A549 (cell line): ENCODE measurements at regions not wholly inside any gene's neighbourhood (a gene's known extent, or its start where the extent isn't known, plus 50 kb on each side); places are given as distances from the start of the nearest gene placed in this dataset.
"Not testable (repeated sequence)": the region's sequence is repeated elsewhere in the genome, so short reads cannot be mapped to it uniquely, and the experiment has no call there.

ENCODE experiments used
- ATAC-seq, 2 experiments: fragments of 200-7000 bp in 1 of 2; fragments of >200 bp in 1 of 2; cut with Nextera tagmentation in 1 of 2; cut with Tn5 transposase in 1 of 2; 3 replicates each; pipeline versions ENCODE4 v1.8.0 to v1.9.1; 2018 to 2020; ENCODE audit warnings: mild to moderate bottlenecking in 1 of 2, moderate library complexity in 1 of 2
- CTCF ChIA-PET: fragments of 300-600 bp; sonication (Branson Sonifier 250); formaldehyde crosslinking; extraction: SDS; loops from one replicate; lab custom pipeline; 2021; ENCODE audit warnings: antibody characterized with exemption, inconsistent platforms; lab: Yijun Ruan, JAX
- POLR2A ChIA-PET: fragments of 350-600 bp; formaldehyde crosslinking; extraction: SDS; loops from one replicate; lab custom pipeline; 2021; ENCODE audit warnings: antibody characterized with exemption, inconsistent platforms; lab: Yijun Ruan, JAX
- DNase-seq, 2 experiments: peaks; one replicate each; pipeline versions ENCODE4 v3.0.0 to v3.0.0-alpha.2; 2011 to 2016; ENCODE audit warnings: low read depth in 1 of 2, low spot score in 1 of 2
- FAIRE-seq: peaks from 2 replicates; lab custom pipeline; 2011; peaks lifted over from hg19 to GRCh38; lab: Jason Lieb, UNC
- H3K27ac ChIP-seq, 2 experiments: fragments of >200 bp; sonication (Bioruptor Twin); formaldehyde crosslinking; 3 replicates each; pipeline ENCODE4 v1.5.1; 2016 to 2017
- H3K4me1 ChIP-seq: fragments of >200 bp; sonication (Bioruptor Twin); formaldehyde crosslinking; 3 replicates; pipeline ENCODE4 v1.6.1; 2016
- H3K4me2 ChIP-seq: fragments of >200 bp; sonication (Bioruptor Twin); formaldehyde crosslinking; 3 replicates; pipeline ENCODE4 v1.6.1; 2016
- H3K4me3 ChIP-seq: fragments of >200 bp; sonication (Bioruptor Twin); formaldehyde crosslinking; 3 replicates; pipeline ENCODE4 v1.5.1; 2016
- H3K9me3 ChIP-seq: fragments of >200 bp; sonication (Bioruptor Twin); formaldehyde crosslinking; 3 replicates; pipeline ENCODE4 v1.6.1; 2016
- BCL3 ChIP-seq: fragments of >200 bp; sonication (Bioruptor Twin); formaldehyde crosslinking; IDR thresholded peaks from 3 replicates; pipeline ENCODE4 v1.6.1; 2016
- CBX8 ChIP-seq: fragments of 200-600 bp; sonication (generic); IDR thresholded peaks from 2 replicates; pipeline ENCODE4 v1.6.1; 2016
- ESRRA ChIP-seq: fragments of 150-350 bp; IDR thresholded peaks from 2 replicates; pipeline ENCODE4 v1.6.1; 2014; ENCODE audit warnings: mild to moderate bottlenecking, low read length, borderline replicate concordance
- FOSB ChIP-seq: fragments of 250-450 bp; sonication (Bioruptor Pico); IDR thresholded peaks from 2 replicates; pipeline ENCODE4 v1.5.0; 2020; ENCODE audit warnings: mild to moderate bottlenecking, moderate library complexity
- HES2 ChIP-seq: fragments of >200 bp; sonication (Bioruptor Twin); formaldehyde crosslinking; IDR thresholded peaks from 2 replicates; pipeline ENCODE4 v1.6.1; 2016
- MAFK ChIP-seq: fragments of 450-650 bp; IDR thresholded peaks from 2 replicates; pipeline ENCODE4 v1.6.1; 2014; ENCODE audit not compliant: partially characterized antibody
- PHF8 ChIP-seq: fragments of 200-600 bp; sonication (generic); IDR thresholded peaks from 2 replicates; pipeline ENCODE4 v1.6.1; 2016; ENCODE audit warnings: low read depth, mild to moderate bottlenecking, antibody characterized with exemption, moderate library complexity, borderline replicate concordance
- REST ChIP-seq: fragments of 200-600 bp; sonication (generic); IDR thresholded peaks from 2 replicates; pipeline ENCODE4 v1.6.1; 2016; ENCODE audit warnings: antibody characterized with exemption, mild to moderate bottlenecking, moderate library complexity
- WGBS: methylation state at CpG from one replicate; pipeline ENCODE4 v1.1.6; 2017; ENCODE audit errors: missing lambda C conversion rate; 5-methylcytosine and 5-hydroxymethylcytosine counted together

- ATAC-seq = no peak
- ChIA-PET CTCF (no interaction called here), POLR2A (no interaction called here)
- H3K4me3 ChIP-seq = no peak overlapping the region
- no peak for DNase-seq
- H3K4me1 ChIP-seq = peaks cover 21% of the 10 kb centered on the region
- no peaks in the 10 kb centered on the region for H3K9me3 ChIP-seq
- FAIRE-seq = no peak
- TF ChIP-seq HES2 = no peak
- peak overlapping the region in 1 of 2 experiments; percentile 85; a peak in 3 of 6 replicates for H3K27ac ChIP-seq
- 83% methylated on average over 18 of the region's 18 CpGs for WGBS
- no peak overlapping the region for H3K4me2 ChIP-seq
Measured at GRCh38 chr16:29154088-29154487, 169.2 kb downstream of the LAT start.

GRCh38 chr16:29153307-29153706 is 168.5 kb downstream of the LAT start:
- ATAC-seq, CTCF ChIA-PET, POLR2A ChIA-PET, DNase-seq, H3K4me2 ChIP-seq, H3K9me3 ChIP-seq, H3K4me3 ChIP-seq, FAIRE-seq: not testable (repeated sequence)
- peak overlapping the region in 1 of 2 experiments; percentile 85; a peak in 3 of 6 replicates for H3K27ac ChIP-seq
- H3K4me1 ChIP-seq = peaks cover 21% of the 10 kb centered on the region
- WGBS = 88% methylated on average over 14 of the region's 15 CpGs

- Histone ChIP-seq H3K4me1 (peaks cover 15% of the 10 kb centered on the region), H3K27ac (0 out of 6 replicates have a peak overlapping the region, but pooled peaks of 1 of the 2 experiments have one; percentile 17)
- CTCF ChIA-PET = interaction anchor here (1.8 kb wide), 1 partner anchor 38 kb away, joined by 6 read pairs; no protein-coding TSS in a partner anchor
- POLR2A ChIA-PET, H3K4me2 ChIP-seq, DNase-seq, ATAC-seq, H3K9me3 ChIP-seq, FAIRE-seq, H3K4me3 ChIP-seq: not testable (repeated sequence)
- WGBS = 90% methylated on average over 12 of the region's 12 CpGs
Measured at GRCh38 chr16:29152544-29153031, 167.7 kb downstream of the LAT start.

GRCh38 chr16:29151317-29151716 is 166.5 kb downstream of the LAT start:
- WGBS = 91% methylated on average over 10 of the region's 12 CpGs
- H3K4me2 ChIP-seq = no peak overlapping the region
- TF ChIP-seq BCL3 (no peak), ESRRA (no peak), CBX8 (no peak), PHF8 (no peak), FOSB (CRISPR knock-in tag) (no peak), REST (no peak), MAFK (no peak)
- H3K4me3 ChIP-seq = no peak overlapping the region
- CTCF ChIA-PET = interaction anchor here (1.8 kb wide), 1 partner anchor 36 kb away, joined by 6 read pairs; no protein-coding TSS in a partner anchor
- no peak for FAIRE-seq
- H3K27ac ChIP-seq = peak overlapping the region in 1 of 2 experiments; percentile 39; a peak in 1 of 6 replicates
- H3K9me3 ChIP-seq = no peaks in the 10 kb centered on the region
- POLR2A ChIA-PET = no interaction called here
- no peak for DNase-seq
- no peak for ATAC-seq
- H3K4me1 ChIP-seq = peaks cover 5% of the 10 kb centered on the region

GRCh38 chr16:29149912-29150311 is 165.1 kb downstream of the LAT start:
- ATAC-seq, POLR2A ChIA-PET, H3K4me2 ChIP-seq, H3K27ac ChIP-seq, H3K4me3 ChIP-seq, H3K9me3 ChIP-seq, H3K4me1 ChIP-seq, DNase-seq, FAIRE-seq: not testable (repeated sequence)
- CTCF ChIA-PET = interaction anchor here (0.7 kb wide), 1 partner anchor 15 kb away, joined by 3 read pairs; no protein-coding TSS in a partner anchor
- 84% methylated on average over 12 of the region's 12 CpGs for WGBS
